Omental fat pad (tissue), 3 donors: ENCODE measurements at regions not wholly inside any gene's neighbourhood (a gene's known extent, or its start where the extent isn't known, plus 50 kb on each side); places are given as distances from the start of the nearest gene placed in this dataset.

ENCODE experiments used
- ATAC-seq: fragments of 150-250 bp; one replicate; pipeline ENCODE4 v1.9.1; 2016; ENCODE audit warnings: mild to moderate bottlenecking, moderate library complexity; ENCODE audit not compliant: low FRiP score
- DNase-seq: peaks from one replicate; pipeline ENCODE4 v3.0.0-alpha.2; 2019; ENCODE audit warnings: low spot score
- CTCF ChIP-seq, 3 donors: fragments of 450-650 bp; IDR thresholded peaks; one replicate each; pipeline ENCODE4 v1.5.1; 2016 to 2017; ENCODE audit warnings: antibody characterized with exemption in 3 of 3, mild to moderate bottlenecking in 3 of 3, moderate library complexity in 2 of 3

GRCh38 chr1:30319765-30320580 lies 403.4 kb downstream of the MATN1 start:
- TF ChIP-seq CTCF (IDR thresholded peaks at IDR 0.05): no peak
- ATAC-seq (no peak), DNase-seq (no peak)

- DNase-seq: no peak
- ATAC-seq: no peak
- no peak for TF ChIP-seq CTCF (IDR thresholded peaks at IDR 0.05)
Observed at GRCh38 chr1:30318864-30319718, 404.3 kb downstream of the MATN1 start.

- DNase-seq: no peak
- TF ChIP-seq CTCF (IDR thresholded peaks at IDR 0.05): no peak
- no peak for ATAC-seq
Observed at GRCh38 chr1:30318413-30318812, 405.0 kb downstream of the MATN1 start.

GRCh38 chr1:30317921-30318320 lies 405.5 kb downstream of the MATN1 start:
- TF ChIP-seq CTCF (IDR thresholded peaks at IDR 0.05): no peak
- DNase-seq (no peak), ATAC-seq (no peak)

- DNase-seq (no peak), ATAC-seq (no peak)
- no peak for TF ChIP-seq CTCF (IDR thresholded peaks at IDR 0.05)
Observed at GRCh38 chr1:30316056-30316455, 407.3 kb downstream of the MATN1 start.

- DNase-seq (no peak), ATAC-seq (no peak)
Observed at GRCh38 chr1:30315185-30315960, 408.0 kb downstream of the MATN1 start.

More at GRCh38 chr1:30315185-30315960, 408.0 kb downstream of the MATN1 start:
- TF ChIP-seq CTCF (IDR thresholded peaks at IDR 0.05): no peak
